GM12873 (cell line): ENCODE measurements at regions not wholly inside any gene's neighbourhood (a gene's known extent, or its start where the extent isn't known, plus 50 kb on each side); places are given as distances from the start of the nearest gene placed in this dataset.

ENCODE experiments used
- TF ChIP-seq, protein P1 (sequence below): IDR thresholded peaks from 2 replicates; pipeline ENCODE4 v1.5.1; 2012; ENCODE audit warnings: low read depth, mild to moderate bottlenecking, moderate library complexity, low read length, control low read depth; ENCODE audit not compliant: insufficient read depth; ENCODE audit errors: missing control alignments

DNA sequence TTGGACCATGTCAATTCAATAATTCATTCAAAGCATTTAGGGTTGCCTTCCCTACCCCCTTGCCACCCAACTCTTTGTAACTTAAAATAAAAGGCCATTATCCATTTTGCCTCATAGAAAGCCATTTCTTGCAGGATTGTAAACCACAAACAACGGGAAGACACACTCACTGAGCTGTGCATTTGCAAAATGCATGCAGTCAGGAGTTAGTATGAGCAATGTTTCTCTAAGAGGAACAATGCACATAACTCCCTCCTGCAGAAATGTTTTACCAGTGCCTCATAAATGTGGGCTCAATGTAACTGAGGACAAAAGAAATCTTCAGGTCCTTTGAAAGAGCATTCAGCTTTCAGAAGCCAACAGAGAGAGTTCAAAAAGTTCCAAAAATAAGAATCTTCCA, 98.5 kb upstream of the ABCA1 start:
- TF ChIP-seq, protein P1, sequence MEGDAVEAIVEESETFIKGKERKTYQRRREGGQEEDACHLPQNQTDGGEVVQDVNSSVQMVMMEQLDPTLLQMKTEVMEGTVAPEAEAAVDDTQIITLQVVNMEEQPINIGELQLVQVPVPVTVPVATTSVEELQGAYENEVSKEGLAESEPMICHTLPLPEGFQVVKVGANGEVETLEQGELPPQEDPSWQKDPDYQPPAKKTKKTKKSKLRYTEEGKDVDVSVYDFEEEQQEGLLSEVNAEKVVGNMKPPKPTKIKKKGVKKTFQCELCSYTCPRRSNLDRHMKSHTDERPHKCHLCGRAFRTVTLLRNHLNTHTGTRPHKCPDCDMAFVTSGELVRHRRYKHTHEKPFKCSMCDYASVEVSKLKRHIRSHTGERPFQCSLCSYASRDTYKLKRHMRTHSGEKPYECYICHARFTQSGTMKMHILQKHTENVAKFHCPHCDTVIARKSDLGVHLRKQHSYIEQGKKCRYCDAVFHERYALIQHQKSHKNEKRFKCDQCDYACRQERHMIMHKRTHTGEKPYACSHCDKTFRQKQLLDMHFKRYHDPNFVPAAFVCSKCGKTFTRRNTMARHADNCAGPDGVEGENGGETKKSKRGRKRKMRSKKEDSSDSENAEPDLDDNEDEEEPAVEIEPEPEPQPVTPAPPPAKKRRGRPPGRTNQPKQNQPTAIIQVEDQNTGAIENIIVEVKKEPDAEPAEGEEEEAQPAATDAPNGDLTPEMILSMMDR, result no peak

DNA sequence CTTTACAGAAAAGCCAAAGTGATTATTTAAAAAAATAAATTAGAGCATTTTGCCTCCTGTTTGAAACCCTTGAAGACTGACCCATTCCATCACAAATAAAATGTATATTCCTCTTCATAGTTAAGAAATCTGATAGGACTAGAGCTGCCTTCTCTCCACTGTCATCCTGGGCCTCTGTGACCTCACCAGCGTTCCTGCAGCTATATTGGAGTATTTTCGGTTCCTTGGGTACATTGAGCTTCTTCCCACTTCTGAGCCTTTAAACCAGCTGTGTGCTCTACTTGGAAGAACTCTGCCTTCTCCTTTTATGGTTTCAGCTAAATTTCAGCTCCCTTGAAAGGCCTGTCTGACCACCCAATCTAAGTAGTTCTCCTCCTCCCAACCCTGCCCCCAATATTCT, 99.1 kb upstream of the ABCA1 start:
- TF ChIP-seq, protein P1, result no peak

DNA sequence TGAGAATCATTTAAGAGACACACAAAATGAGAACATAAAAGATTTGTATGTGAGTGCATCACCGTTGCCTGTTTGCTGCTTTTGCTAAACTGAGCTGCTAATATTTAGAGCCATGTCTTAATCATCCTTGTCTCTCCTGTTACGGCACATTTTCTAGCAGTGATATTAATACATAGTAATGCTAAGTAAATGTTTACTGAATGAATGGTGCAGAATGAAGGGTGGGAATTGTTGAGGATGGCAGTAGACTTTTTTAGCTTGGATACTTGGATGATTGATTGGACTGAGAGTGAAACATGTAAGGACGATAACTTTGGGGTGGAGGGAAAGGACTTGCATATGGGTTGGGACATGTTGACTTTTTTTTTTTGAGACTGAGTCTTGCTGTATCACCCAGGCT, 102.3 kb upstream of the ABCA1 start:
- TF ChIP-seq, protein P1, result no peak

DNA sequence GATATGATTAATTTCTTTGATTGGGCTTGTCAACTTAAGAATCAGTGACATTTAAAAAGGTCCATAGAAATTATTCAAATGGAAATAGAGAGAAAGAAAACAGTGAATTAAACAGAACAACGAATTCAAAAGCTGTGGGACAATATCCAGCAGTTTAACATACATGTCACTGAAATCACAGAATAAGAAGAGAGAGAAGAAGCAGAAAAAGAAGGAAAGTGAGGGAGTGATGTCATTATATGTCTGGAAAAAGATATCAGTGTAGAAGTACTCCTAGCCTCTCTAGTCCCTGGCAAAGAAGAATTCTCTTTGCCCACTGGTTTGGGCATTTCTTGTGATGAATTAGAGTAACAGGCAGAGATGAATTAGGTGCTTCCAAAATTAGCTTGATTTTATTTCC, 109.2 kb upstream of the ABCA1 start:
- TF ChIP-seq, protein P1, result no peak

DNA sequence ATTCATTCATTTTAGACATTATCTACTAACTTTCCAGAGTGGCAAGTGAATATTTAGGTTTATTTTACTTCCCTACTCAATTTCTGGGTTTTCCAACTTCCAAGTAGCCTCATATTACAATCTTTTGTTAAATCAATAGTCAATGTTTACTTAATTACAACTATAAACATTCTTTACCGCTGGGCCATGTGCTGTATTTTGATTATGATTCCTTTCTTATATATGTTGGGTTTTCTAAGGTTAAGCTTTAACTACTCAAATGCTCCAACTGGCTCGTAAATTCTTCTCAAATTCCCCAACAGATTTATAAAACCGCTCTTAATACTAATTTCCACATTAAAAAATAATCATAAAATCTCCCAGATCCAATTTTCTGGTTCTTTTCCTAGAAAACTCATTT, 110.1 kb upstream of the ABCA1 start:
- TF ChIP-seq, protein P1, result no peak

DNA sequence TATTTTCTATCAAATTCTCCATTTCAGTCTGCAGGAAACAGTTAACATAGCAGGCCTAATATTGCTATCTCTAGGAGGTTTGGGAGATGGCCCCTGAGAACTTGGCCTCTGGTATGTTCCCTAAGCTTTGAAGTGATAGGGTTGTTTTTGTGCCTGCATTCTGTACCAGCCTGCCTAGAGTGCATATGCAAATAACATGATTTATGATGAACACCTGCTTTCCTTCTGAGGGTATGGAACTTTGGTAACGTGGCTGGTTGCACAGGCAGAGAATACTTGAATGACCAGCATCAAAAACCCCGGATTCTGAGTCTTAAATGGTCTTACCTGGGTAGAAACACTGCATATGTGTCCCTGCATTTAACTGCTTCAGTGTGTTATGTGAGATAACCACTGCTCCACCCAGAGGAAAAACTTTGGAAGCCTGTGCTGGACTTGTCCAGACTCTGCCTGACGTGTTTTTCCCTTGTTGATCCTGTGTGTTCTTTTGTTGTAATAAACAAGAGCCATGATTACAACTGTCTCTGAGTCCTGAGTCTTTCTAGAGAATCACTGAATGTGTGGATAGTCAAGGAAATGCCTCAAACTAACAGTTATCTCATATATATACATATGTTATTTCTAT, 111.3 kb upstream of the ABCA1 start:
- TF ChIP-seq, protein P1, result no peak

DNA sequence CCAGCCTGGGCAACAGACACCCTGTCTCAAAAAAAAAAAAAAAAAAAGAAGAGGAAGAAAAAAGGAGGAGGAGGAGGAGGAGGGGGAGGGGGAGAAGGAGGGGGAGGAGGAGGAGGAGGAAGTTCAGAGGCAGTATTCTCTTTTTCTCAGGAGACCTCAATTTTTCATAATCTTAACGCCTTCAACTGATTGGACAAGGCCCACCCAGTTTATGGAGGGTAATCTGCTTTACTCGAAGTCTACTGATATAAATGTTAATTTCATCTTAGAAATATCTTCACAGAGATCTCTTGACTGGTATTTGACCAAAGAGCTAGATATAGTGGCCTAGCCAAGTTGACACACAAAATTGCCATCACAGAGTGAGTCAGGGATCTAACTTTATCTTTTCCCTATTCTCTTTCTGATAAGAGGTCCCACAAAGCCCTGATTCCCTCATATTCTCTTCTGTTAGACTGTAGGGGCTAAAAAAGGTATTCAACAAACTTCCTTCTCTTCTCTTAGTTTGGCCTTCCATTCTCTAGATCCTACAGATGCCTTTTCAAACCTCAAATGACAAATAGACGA, 115.5 kb upstream of the ABCA1 start:
- TF ChIP-seq, protein P1, result no peak

DNA sequence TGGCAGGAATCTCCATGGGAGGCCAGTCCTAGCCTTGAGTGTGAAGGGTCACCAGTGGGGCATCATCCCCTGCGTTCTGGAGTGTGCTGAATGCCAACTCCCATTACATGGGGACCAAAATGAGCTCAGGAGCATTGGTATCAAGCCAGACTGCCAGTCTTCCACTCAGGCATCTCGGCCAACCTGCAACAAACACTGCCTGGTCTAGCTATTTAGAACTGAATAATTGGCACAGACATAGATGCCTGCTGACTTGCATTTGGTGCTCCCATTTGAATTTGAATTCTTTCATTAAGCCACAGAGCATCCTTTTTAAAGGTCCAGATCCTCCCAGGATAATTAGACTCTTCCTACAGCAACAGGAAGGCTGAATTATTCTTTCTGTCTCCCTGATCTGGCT, 116.6 kb upstream of the ABCA1 start:
- TF ChIP-seq, protein P1, result no peak
